Endothelial cell of umbilical vein (primary cell): ENCODE measurements at regions not wholly inside any gene's neighbourhood (a gene's known extent, or its start where the extent isn't known, plus 50 kb on each side); places are given as distances from the start of the nearest gene placed in this dataset.

ENCODE experiments used
- BruUV-seq: library from RNA; stranded (reverse); fragments of 400-500 nt; replicated peaks from 2 replicates; lab custom pipeline; 2021; lab: Mats Ljungman, UMichigan
- CTCF ChIA-PET: fragments of 300-600, 350-600 bp; sonication (Branson Sonifier 250); formaldehyde crosslinking; loops from one replicate; lab custom pipeline; 2021; ENCODE audit warnings: antibody characterized with exemption, inconsistent platforms; lab: Charles Lee
- POLR2A ChIA-PET: fragments of 300-600, 350-600 bp; sonication (Branson Sonifier 250); formaldehyde crosslinking; loops from one replicate; lab custom pipeline; 2021; ENCODE audit warnings: antibody characterized with exemption, inconsistent platforms; lab: Charles Lee
- DNase-seq: peaks from one replicate; pipeline ENCODE4 v3.0.0-alpha.2; 2011; ENCODE audit warnings: low read depth, low spot score
- FAIRE-seq: peaks from 2 replicates; lab custom pipeline; 2011; peaks lifted over from hg19 to GRCh38; lab: Jason Lieb, UNC
- H2AFZ ChIP-seq: 2 replicates; pipeline ENCODE4 v1.6.0; 2012; ENCODE audit warnings: low read depth, low read length, control low read depth, inconsistent platforms
- H3K27ac ChIP-seq: 2 replicates; pipeline ENCODE4 v1.5.1; 2011; ENCODE audit warnings: low read depth, mild to moderate bottlenecking, control low read depth, low read length, moderate library complexity; ENCODE audit not compliant: insufficient read depth
- H3K27me3 ChIP-seq, 2 experiments: 2 replicates each; pipeline versions ENCODE4 v1.6.0 to v1.6.1; 2011; ENCODE audit warnings: low read length in 2 of 2, mixed read lengths in 1 of 2; ENCODE audit not compliant: control insufficient read depth in 2 of 2, insufficient read depth in 2 of 2
- H3K36me3 ChIP-seq, 2 experiments: 2 replicates in 1 of 2; 3 replicates in 1 of 2; pipeline ENCODE4 v1.5.1; 2011; ENCODE audit warnings: low read length in 2 of 2, mild to moderate bottlenecking in 1 of 2, moderate library complexity in 1 of 2; ENCODE audit not compliant: control insufficient read depth in 2 of 2, insufficient read depth in 2 of 2; ENCODE audit errors: extremely low read depth in 1 of 2
- H3K4me1 ChIP-seq: 3 replicates; pipeline ENCODE4 v1.5.1; 2011; ENCODE audit warnings: mild to moderate bottlenecking, low read length; ENCODE audit not compliant: control insufficient read depth, insufficient read depth; ENCODE audit errors: extremely low read depth
- H3K4me2 ChIP-seq: 2 replicates; pipeline ENCODE4 v1.6.1; 2011; ENCODE audit warnings: low read length, control low read depth, mixed read lengths; ENCODE audit not compliant: insufficient read depth
- H3K4me3 ChIP-seq, 3 experiments: fragments of 200-600 bp in 1 of 3; sonication (generic), shearing (Covaris generic) in 1 of 3; replicated peaks in 1 of 3; 2 replicates each; pipeline ENCODE4 v1.5.1; 2011 to 2016; ENCODE audit warnings: control low read depth in 3 of 3, low read length in 3 of 3, mild to moderate bottlenecking in 2 of 3, inconsistent platforms in 1 of 3, low read depth in 1 of 3, moderate library complexity in 1 of 3; ENCODE audit not compliant: insufficient read depth in 1 of 3
- H3K79me2 ChIP-seq: 2 replicates; pipeline ENCODE4 v1.6.0; 2012; ENCODE audit warnings: low read length, inconsistent platforms; ENCODE audit not compliant: control insufficient read depth, insufficient read depth
- H3K9ac ChIP-seq: replicated peaks from 2 replicates; pipeline ENCODE3; 2011; ENCODE audit warnings: low read length, control low read depth; ENCODE audit not compliant: insufficient read depth; ENCODE audit errors: extremely low read depth
- H3K9me1 ChIP-seq: replicated peaks from 3 replicates; pipeline ENCODE4 v1.6.0; 2011; ENCODE audit warnings: mild to moderate bottlenecking, low read length; ENCODE audit not compliant: control insufficient read depth, insufficient read depth; ENCODE audit errors: extremely low read depth
- H3K9me3 ChIP-seq: replicated peaks from 2 replicates; pipeline ENCODE4 v1.5.1; 2012; ENCODE audit warnings: low read length, inconsistent platforms; ENCODE audit not compliant: control insufficient read depth, insufficient read depth
- H4K20me1 ChIP-seq: replicated peaks from 2 replicates; pipeline ENCODE3; 2011; ENCODE audit warnings: mild to moderate bottlenecking, low read length; ENCODE audit not compliant: control insufficient read depth, insufficient read depth; ENCODE audit errors: extremely low read depth
- CTCF ChIP-seq, 2 donors: IDR thresholded peaks; 1 replicate in 1 of 2; 2 replicates in 1 of 2; pipeline ENCODE4 v1.5.1; 2011; ENCODE audit warnings: low read length in 2 of 2, mild to moderate bottlenecking in 2 of 2, moderate library complexity in 2 of 2, control low read depth in 1 of 2, inconsistent platforms in 1 of 2, low read depth in 1 of 2; ENCODE audit not compliant: insufficient read depth in 1 of 2; ENCODE audit errors: extremely low read depth in 1 of 2
- EZH2 ChIP-seq: IDR thresholded peaks from 2 replicates; pipeline ENCODE4 v1.6.1; 2012; ENCODE audit warnings: borderline replicate concordance, low read depth, mild to moderate bottlenecking, moderate library complexity, low read length, inconsistent platforms; ENCODE audit not compliant: severe bottlenecking
- FOS ChIP-seq: IDR thresholded peaks from 2 replicates; pipeline ENCODE4 v1.6.1; 2011; ENCODE audit warnings: mild to moderate bottlenecking, low read length, moderate library complexity, borderline replicate concordance; ENCODE audit not compliant: insufficient read depth
- GATA2 ChIP-seq: IDR thresholded peaks from 2 replicates; pipeline ENCODE4 v1.7.0; 2011; ENCODE audit warnings: low read depth, mild to moderate bottlenecking, moderate library complexity, mixed read lengths, low read length; ENCODE audit not compliant: insufficient read length, insufficient read depth
- JUN ChIP-seq: IDR thresholded peaks from 2 replicates; pipeline ENCODE4 v1.6.1; 2011; ENCODE audit warnings: borderline replicate concordance, low read depth; ENCODE audit not compliant: insufficient read length, insufficient read depth
- MAX ChIP-seq: IDR thresholded peaks from 2 replicates; pipeline ENCODE4 v1.6.1; 2011; ENCODE audit not compliant: insufficient read depth, insufficient read length
- MYC ChIP-seq: IDR thresholded peaks from one replicate; pipeline ENCODE4 v1.6.1; 2011; ENCODE audit warnings: mild to moderate bottlenecking, low read depth, low read length
- POLR2A ChIP-seq: IDR thresholded peaks from 2 replicates; pipeline ENCODE4 v1.6.1; 2012; ENCODE audit warnings: low read depth, mild to moderate bottlenecking, control low read depth, low read length
- POLR2AphosphoS5 ChIP-seq: IDR thresholded peaks from 2 replicates; pipeline ENCODE4 v1.6.1; 2012; ENCODE audit warnings: low read depth, mild to moderate bottlenecking, control low read depth, low read length, moderate library complexity; ENCODE audit not compliant: insufficient read depth
- dilution Hi-C: fragments of 300-500 bp; cut with MboI; formaldehyde crosslinking; loops from one replicate; pipeline ENCODE4 v1.15.0; 2019; ENCODE audit warnings: low sequenced_read_pairs; ENCODE audit not compliant: extremely low pct_ligation_motif_present
- intact Hi-C: fragments of 100-400 bp; cut with micrococcal nuclease; formaldehyde crosslinking; loops from one replicate; pipeline ENCODE4 v1.10.0; 2022

GRCh38 chr22:27420817-27421361, 380.7 kb downstream of the MN1 start:
- Histone ChIP-seq H3K27me3 (peaks cover 0 to 2% of the 10 kb centered on the region in 2 experiments), H3K4me1 (peaks cover 43% of the 10 kb centered on the region), H3K9me1 (no peaks in the 10 kb centered on the region), H3K27ac (peak overlapping the region; percentile 97), H4K20me1 (no peaks in the 10 kb centered on the region), H3K79me2 (no peaks in the 10 kb centered on the region), H3K4me3 (no peak overlapping the region), H2AFZ (peak overlapping the region; percentile 52), H3K9ac (peak overlapping the region; percentile 66), H3K4me2 (peak overlapping the region; percentile 66), H3K9me3 (no peaks in the 10 kb centered on the region), H3K36me3 (no peaks in the 10 kb centered on the region)
- no TSS peak for BruUV-seq
- intact Hi-C loops, result loop anchor here (1.0 to 10.0 kb wide), 7 partner anchors 54 to 746 kb away; partner anchors contain the start of gene MN1
- DNase-seq (peak; percentile 98), FAIRE-seq (peak; percentile 100)
- no peak for TF ChIP-seq FOS
- peak; percentile 38 for TF ChIP-seq POLR2A
- peak; percentile 88 for TF ChIP-seq POLR2AphosphoS5
- peak; percentile 5 for TF ChIP-seq JUN
- peak; percentile 41 for TF ChIP-seq GATA2
- TF ChIP-seq MYC, result no peak
- dilution Hi-C loops, result no loop called here
- ChIA-PET CTCF (interaction anchor here (0.8 to 3.1 kb wide), 12 partner anchors 11 to 383 kb away, joined by 3 to 16 read pairs (median 4); no protein-coding TSS in a partner anchor), POLR2A (interaction anchor here (1.1 to 1.6 kb wide), 2 partner anchors 182 to 388 kb away, joined by 3 to 5 read pairs; no protein-coding TSS in a partner anchor)

GRCh38 chr22:27422442-27422841, 379.1 kb downstream of the MN1 start:
- H3K4me3 ChIP-seq, result no peak overlapping the region

More at GRCh38 chr22:27422442-27422841, 379.1 kb downstream of the MN1 start:
- H3K4me2 ChIP-seq, result no peak overlapping the region
- H3K79me2 ChIP-seq, result no peaks in the 10 kb centered on the region
- H2AFZ ChIP-seq, result no peak overlapping the region
- BruUV-seq, result no TSS peak
- H3K9me3 ChIP-seq, result no peaks in the 10 kb centered on the region
- no peak for TF ChIP-seq GATA2
- TF ChIP-seq FOS, result no peak
- no peak for TF ChIP-seq EZH2
- TF ChIP-seq JUN, result no peak
- no peak for TF ChIP-seq MAX
- TF ChIP-seq POLR2AphosphoS5, result no peak
- TF ChIP-seq POLR2A, result no peak
- no peak for TF ChIP-seq CTCF (IDR thresholded peaks at IDR 0.05; ENCODE audit: extremely low read depth in 1 of 2, insufficient read depth in 1 of 2, low read depth in 1 of 2, low read length in 2 of 2)
- TF ChIP-seq MYC, result no peak
- no peak overlapping the region for H3K9ac ChIP-seq
- no peaks in the 10 kb centered on the region for H3K9me1 ChIP-seq
- POLR2A ChIA-PET, result no interaction called here
- intact Hi-C loops, result loop anchor here (5.0 to 10.0 kb wide), 2 partner anchors 380 to 748 kb away; partner anchors contain the start of gene MN1
- CTCF ChIA-PET, result no interaction called here
- H3K36me3 ChIP-seq, result no peaks in the 10 kb centered on the region
- dilution Hi-C loops, result no loop called here
- H3K4me1 ChIP-seq, result peaks cover 32% of the 10 kb centered on the region
- no peak for FAIRE-seq
- H3K27ac ChIP-seq, result no peak overlapping the region
- H3K27me3 ChIP-seq, result peaks cover 0 to 8% of the 10 kb centered on the region in 2 experiments
- no peak for DNase-seq
- no peaks in the 10 kb centered on the region for H4K20me1 ChIP-seq
